ENCODE measurements at regions not wholly inside any gene's neighbourhood (a gene's known extent, or its start where the extent isn't known, plus 50 kb on each side); places are given as distances from the start of the nearest gene placed in this dataset.

DNA sequence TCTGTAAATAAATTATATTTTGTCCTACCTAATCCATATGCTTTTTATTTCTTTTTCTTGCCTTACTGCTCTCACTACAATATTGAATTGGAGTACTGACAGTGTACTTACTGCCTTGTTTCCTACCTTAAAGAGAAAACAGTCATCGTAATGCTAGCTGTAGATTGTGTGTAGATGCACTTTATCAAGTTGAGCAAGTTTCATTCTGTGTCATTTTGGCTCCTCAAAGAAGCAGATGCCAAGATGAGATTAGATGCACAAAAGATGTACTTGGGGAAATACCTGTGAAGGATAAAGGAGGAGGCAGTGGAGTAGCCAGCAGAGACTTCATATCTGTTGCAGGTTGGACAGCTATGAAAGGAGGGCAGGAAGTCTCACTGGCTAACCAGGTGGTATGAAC is 145.5 kb downstream of the FTCDNL1 start:
- no peak for TF ChIP-seq EZH2phosphoT487 (conservative IDR thresholded peaks at IDR 0.05; ENCODE audit: low read length)
- TF ChIP-seq, protein P1, sequence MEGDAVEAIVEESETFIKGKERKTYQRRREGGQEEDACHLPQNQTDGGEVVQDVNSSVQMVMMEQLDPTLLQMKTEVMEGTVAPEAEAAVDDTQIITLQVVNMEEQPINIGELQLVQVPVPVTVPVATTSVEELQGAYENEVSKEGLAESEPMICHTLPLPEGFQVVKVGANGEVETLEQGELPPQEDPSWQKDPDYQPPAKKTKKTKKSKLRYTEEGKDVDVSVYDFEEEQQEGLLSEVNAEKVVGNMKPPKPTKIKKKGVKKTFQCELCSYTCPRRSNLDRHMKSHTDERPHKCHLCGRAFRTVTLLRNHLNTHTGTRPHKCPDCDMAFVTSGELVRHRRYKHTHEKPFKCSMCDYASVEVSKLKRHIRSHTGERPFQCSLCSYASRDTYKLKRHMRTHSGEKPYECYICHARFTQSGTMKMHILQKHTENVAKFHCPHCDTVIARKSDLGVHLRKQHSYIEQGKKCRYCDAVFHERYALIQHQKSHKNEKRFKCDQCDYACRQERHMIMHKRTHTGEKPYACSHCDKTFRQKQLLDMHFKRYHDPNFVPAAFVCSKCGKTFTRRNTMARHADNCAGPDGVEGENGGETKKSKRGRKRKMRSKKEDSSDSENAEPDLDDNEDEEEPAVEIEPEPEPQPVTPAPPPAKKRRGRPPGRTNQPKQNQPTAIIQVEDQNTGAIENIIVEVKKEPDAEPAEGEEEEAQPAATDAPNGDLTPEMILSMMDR (IDR thresholded peaks at IDR 0.05; ENCODE audit: insufficient read depth, low read length, poor library complexity, severe bottlenecking) = no peak

Measured in SU-DHL-6 (cell line).